Panc1 (cell line): ENCODE measurements at regions not wholly inside any gene's neighbourhood (a gene's known extent, or its start where the extent isn't known, plus 50 kb on each side); places are given as distances from the start of the nearest gene placed in this dataset.

ENCODE experiments used
- ATAC-seq: fragments of 200-7000 bp; cut with Tn5 transposase; 2 replicates; pipeline ENCODE4 v1.9.1; 2020; ENCODE audit warnings: mild to moderate bottlenecking, moderate library complexity
- BruUV-seq: library from RNA; stranded (reverse); fragments of 400-500 nt; replicated peaks from 2 replicates; lab custom pipeline; 2021; lab: Mats Ljungman, UMichigan
- CTCF ChIA-PET: fragments of 300-600 bp; sonication (Branson Sonifier 250); formaldehyde crosslinking; loops from one replicate; lab custom pipeline; 2022; ENCODE audit warnings: antibody characterized with exemption; lab: Charles Lee
- POLR2A ChIA-PET: fragments of 300-600 bp; sonication (Branson Sonifier 250); formaldehyde crosslinking; loops from one replicate; lab custom pipeline; 2022; ENCODE audit warnings: antibody characterized with exemption; lab: Charles Lee
- DNase-seq: peaks from one replicate; pipeline ENCODE4 v3.0.0-alpha.2; 2010; ENCODE audit warnings: low read depth, low spot score
- H3K27ac ChIP-seq: 2 replicates; pipeline ENCODE4 v1.5.1; 2011; ENCODE audit warnings: mild to moderate bottlenecking, low read length, inconsistent platforms
- H3K27me3 ChIP-seq: fragments of 200-500 bp; sonication (Bioruptor generic); 2 replicates; pipeline ENCODE4 v1.6.0; 2014; ENCODE audit warnings: low read length, inconsistent platforms; ENCODE audit not compliant: control insufficient read depth, insufficient read depth
- H3K36me3 ChIP-seq: fragments of 200-500 bp; sonication (Bioruptor generic); 2 replicates; pipeline ENCODE4 v1.5.1; 2014; ENCODE audit warnings: inconsistent platforms, mild to moderate bottlenecking, low read length, moderate library complexity; ENCODE audit not compliant: control insufficient read depth, insufficient read depth
- H3K4me1 ChIP-seq: 2 replicates; pipeline ENCODE4 v1.5.1; 2011; ENCODE audit warnings: inconsistent platforms, mild to moderate bottlenecking, low read length, moderate library complexity; ENCODE audit not compliant: control insufficient read depth, insufficient read depth
- H3K4me3 ChIP-seq, 2 experiments: 2 replicates each; pipeline ENCODE4 v1.5.1; 2011 to 2012; ENCODE audit warnings: low read depth in 2 of 2, low read length in 2 of 2, mild to moderate bottlenecking in 2 of 2, inconsistent platforms in 1 of 2, moderate library complexity in 1 of 2
- H3K9me3 ChIP-seq: fragments of 200-500 bp; sonication (Bioruptor generic); 2 replicates; pipeline ENCODE4 v1.5.1; 2014; ENCODE audit warnings: low read depth, mild to moderate bottlenecking, inconsistent platforms, low read length, moderate library complexity; ENCODE audit not compliant: control insufficient read depth, insufficient read depth
- POLR2AphosphoS5 ChIP-seq: IDR thresholded peaks from 2 replicates; pipeline ENCODE4 v1.6.1; 2012; ENCODE audit warnings: mild to moderate bottlenecking, low read depth, low read length, moderate library complexity
- SIN3A ChIP-seq: IDR thresholded peaks from 2 replicates; pipeline ENCODE4 v1.6.1; 2012; ENCODE audit warnings: low read depth, mild to moderate bottlenecking, low read length, moderate library complexity, borderline replicate concordance; ENCODE audit not compliant: insufficient read depth
- TCF7L2 ChIP-seq: IDR thresholded peaks from 2 replicates; pipeline ENCODE4 v1.6.1; 2011; ENCODE audit warnings: mild to moderate bottlenecking, low read depth, low read length, inconsistent platforms
- in situ Hi-C: cut with HindIII; loops from 2 replicates; pipeline ENCODE4 v1.10.0; 2016; ENCODE audit warnings: low sequenced_read_pairs, low pct_unique_long_range_greater_than_20kb
- intact Hi-C: fragments of 100-400 bp; cut with micrococcal nuclease; formaldehyde crosslinking; loops from one replicate; pipeline ENCODE4 v1.10.0; 2022; ENCODE audit not compliant: unreplicated experiment
- TF ChIP-seq, protein P1 (sequence below): fragments of 450-650 bp; IDR thresholded peaks from 2 replicates; pipeline ENCODE4 v1.5.1; 2017; ENCODE audit warnings: mild to moderate bottlenecking
- TF ChIP-seq, protein P2 (sequence below), 2 experiments: IDR thresholded peaks; 2 replicates each; pipeline ENCODE4 v1.6.1; 2011 to 2012; ENCODE audit warnings: low read depth in 2 of 2, control low read depth in 1 of 2, low read length in 1 of 2, mild to moderate bottlenecking in 1 of 2, moderate library complexity in 1 of 2; ENCODE audit not compliant: insufficient read depth in 1 of 2

- in situ Hi-C loops = no loop called here
- ChIA-PET CTCF (no interaction called here), POLR2A (no interaction called here)
- TF ChIP-seq, protein P1, sequence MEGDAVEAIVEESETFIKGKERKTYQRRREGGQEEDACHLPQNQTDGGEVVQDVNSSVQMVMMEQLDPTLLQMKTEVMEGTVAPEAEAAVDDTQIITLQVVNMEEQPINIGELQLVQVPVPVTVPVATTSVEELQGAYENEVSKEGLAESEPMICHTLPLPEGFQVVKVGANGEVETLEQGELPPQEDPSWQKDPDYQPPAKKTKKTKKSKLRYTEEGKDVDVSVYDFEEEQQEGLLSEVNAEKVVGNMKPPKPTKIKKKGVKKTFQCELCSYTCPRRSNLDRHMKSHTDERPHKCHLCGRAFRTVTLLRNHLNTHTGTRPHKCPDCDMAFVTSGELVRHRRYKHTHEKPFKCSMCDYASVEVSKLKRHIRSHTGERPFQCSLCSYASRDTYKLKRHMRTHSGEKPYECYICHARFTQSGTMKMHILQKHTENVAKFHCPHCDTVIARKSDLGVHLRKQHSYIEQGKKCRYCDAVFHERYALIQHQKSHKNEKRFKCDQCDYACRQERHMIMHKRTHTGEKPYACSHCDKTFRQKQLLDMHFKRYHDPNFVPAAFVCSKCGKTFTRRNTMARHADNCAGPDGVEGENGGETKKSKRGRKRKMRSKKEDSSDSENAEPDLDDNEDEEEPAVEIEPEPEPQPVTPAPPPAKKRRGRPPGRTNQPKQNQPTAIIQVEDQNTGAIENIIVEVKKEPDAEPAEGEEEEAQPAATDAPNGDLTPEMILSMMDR = no peak
- no peak for TF ChIP-seq POLR2AphosphoS5
- TF ChIP-seq TCF7L2 = no peak
- no peak for TF ChIP-seq SIN3A
- TF ChIP-seq, protein P2, sequence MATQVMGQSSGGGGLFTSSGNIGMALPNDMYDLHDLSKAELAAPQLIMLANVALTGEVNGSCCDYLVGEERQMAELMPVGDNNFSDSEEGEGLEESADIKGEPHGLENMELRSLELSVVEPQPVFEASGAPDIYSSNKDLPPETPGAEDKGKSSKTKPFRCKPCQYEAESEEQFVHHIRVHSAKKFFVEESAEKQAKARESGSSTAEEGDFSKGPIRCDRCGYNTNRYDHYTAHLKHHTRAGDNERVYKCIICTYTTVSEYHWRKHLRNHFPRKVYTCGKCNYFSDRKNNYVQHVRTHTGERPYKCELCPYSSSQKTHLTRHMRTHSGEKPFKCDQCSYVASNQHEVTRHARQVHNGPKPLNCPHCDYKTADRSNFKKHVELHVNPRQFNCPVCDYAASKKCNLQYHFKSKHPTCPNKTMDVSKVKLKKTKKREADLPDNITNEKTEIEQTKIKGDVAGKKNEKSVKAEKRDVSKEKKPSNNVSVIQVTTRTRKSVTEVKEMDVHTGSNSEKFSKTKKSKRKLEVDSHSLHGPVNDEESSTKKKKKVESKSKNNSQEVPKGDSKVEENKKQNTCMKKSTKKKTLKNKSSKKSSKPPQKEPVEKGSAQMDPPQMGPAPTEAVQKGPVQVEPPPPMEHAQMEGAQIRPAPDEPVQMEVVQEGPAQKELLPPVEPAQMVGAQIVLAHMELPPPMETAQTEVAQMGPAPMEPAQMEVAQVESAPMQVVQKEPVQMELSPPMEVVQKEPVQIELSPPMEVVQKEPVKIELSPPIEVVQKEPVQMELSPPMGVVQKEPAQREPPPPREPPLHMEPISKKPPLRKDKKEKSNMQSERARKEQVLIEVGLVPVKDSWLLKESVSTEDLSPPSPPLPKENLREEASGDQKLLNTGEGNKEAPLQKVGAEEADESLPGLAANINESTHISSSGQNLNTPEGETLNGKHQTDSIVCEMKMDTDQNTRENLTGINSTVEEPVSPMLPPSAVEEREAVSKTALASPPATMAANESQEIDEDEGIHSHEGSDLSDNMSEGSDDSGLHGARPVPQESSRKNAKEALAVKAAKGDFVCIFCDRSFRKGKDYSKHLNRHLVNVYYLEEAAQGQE (IDR thresholded peaks at IDR 0.05; ENCODE audit: insufficient read depth in 1 of 2, low read depth in 2 of 2, low read length in 1 of 2) = no peak
- no peaks in the 10 kb centered on the region for H3K27me3 ChIP-seq
- H3K9me3 ChIP-seq = no peaks in the 10 kb centered on the region
- BruUV-seq = no TSS peak
- H3K36me3 ChIP-seq = no peaks in the 10 kb centered on the region
- H3K27ac ChIP-seq = peak overlapping the region; percentile 84
- ATAC-seq = no peak
- peaks cover 21% of the 10 kb centered on the region for H3K4me1 ChIP-seq
- no peak overlapping the region for H3K4me3 ChIP-seq
- intact Hi-C loops = no loop called here
- no peak for DNase-seq
Measured at GRCh38 chr13:50366488-50367174, 351.4 kb downstream of the KCNRG start.

DNA sequence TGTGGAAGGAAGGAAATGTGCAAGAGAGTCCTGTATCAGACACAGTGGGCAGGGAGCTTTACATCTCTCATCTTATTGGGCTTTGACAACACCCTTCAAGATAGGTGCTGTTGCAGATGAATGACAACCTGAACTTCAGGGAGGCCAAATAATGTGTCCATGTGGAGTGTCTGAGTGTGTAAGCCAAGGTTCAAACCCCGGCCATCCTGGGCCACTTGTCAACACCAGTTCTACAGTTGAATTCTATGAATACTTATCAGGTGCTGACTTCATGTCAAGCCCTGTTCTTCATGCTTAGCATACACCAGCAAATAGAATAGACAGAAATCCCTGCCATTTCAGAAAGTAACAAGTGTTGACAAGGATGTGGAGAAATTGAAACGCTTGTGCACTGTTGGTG, 354.4 kb downstream of the KCNRG start:
- no peaks in the 10 kb centered on the region for H3K27me3 ChIP-seq
- no peaks in the 10 kb centered on the region for H3K9me3 ChIP-seq
- H3K4me1 ChIP-seq = peaks cover 20% of the 10 kb centered on the region
- H3K27ac ChIP-seq = no peak overlapping the region
- ChIA-PET POLR2A (no interaction called here), CTCF (no interaction called here)
- BruUV-seq = no TSS peak
- H3K4me3 ChIP-seq = no peak overlapping the region
- in situ Hi-C loops (no loop called here), intact Hi-C loops (no loop called here)
- TF ChIP-seq, protein P2 (IDR thresholded peaks at IDR 0.05; ENCODE audit: insufficient read depth in 1 of 2, low read depth in 2 of 2, low read length in 1 of 2) = no peak
- TF ChIP-seq SIN3A (no peak), POLR2AphosphoS5 (no peak), TCF7L2 (no peak)
- TF ChIP-seq, protein P1 = no peak
- H3K36me3 ChIP-seq = no peaks in the 10 kb centered on the region
- DNase-seq (no peak), ATAC-seq (no peak)
